ENCODE measurements at regions not wholly inside any gene's neighbourhood (a gene's known extent, or its start where the extent isn't known, plus 50 kb on each side); places are given as distances from the start of the nearest gene placed in this dataset.
A peak's percentile ranks its signal among the peaks of the same experiment; 100 is the strongest.

- DNase-seq, result no peak
- intact Hi-C loops (cut with DNase I), result no loop called here
- H3K9me3 ChIP-seq, result no peaks in the 10 kb centered on the region
- H3K27me3 ChIP-seq, result no peaks in the 10 kb centered on the region
- H3K4me1 ChIP-seq, result no peaks in the 10 kb centered on the region
- H3K4me3 ChIP-seq (replicated peaks in 1 of 3), result no peak overlapping the region
- TF ChIP-seq CTCF (IDR thresholded peaks at IDR 0.05), result no peak
- no peak for TF ChIP-seq POLR2A (IDR thresholded peaks at IDR 0.05)
- no peak overlapping the region for H3K27ac ChIP-seq
- H3K36me3 ChIP-seq, result no peaks in the 10 kb centered on the region
These were observed 84.0 kb downstream of the SST start for GRCh38 chr3:187586226-187586625.

GRCh38 chr3:187572441-187572840 lies 97.8 kb downstream of the SST start:
- no peak for DNase-seq
- WGBS, 2 donors, result 56 to 76% methylated on average over 2 of the region's 2 CpGs
- no peak for TF ChIP-seq CTCF (IDR thresholded peaks at IDR 0.05)
- no peak for TF ChIP-seq POLR2A (IDR thresholded peaks at IDR 0.05)
- intact Hi-C loops (cut with DNase I), result no loop called here
- Histone ChIP-seq H3K27ac (no peak overlapping the region), H3K27me3 (no peaks in the 10 kb centered on the region), H3K9me3 (no peaks in the 10 kb centered on the region), H3K4me3 (replicated peaks in 1 of 3) (no peak overlapping the region), H3K4me1 (peaks cover 11% of the 10 kb centered on the region in 2 donors), H3K36me3 (no peaks in the 10 kb centered on the region)

- TF ChIP-seq CTCF (IDR thresholded peaks at IDR 0.05) (no peak), POLR2A (IDR thresholded peaks at IDR 0.05) (no peak)
- no peaks in the 10 kb centered on the region for H3K9me3 ChIP-seq
- peaks cover 18 to 19% of the 10 kb centered on the region in 2 donors for H3K4me1 ChIP-seq
- 89 to 97% methylated on average over 3 to 4 of the region's 4 CpGs for WGBS, 2 donors
- DNase-seq, result peak in 1 of 2 donors; percentile 44
- H3K36me3 ChIP-seq, result no peaks in the 10 kb centered on the region
- H3K4me3 ChIP-seq (replicated peaks in 1 of 3), result no peak overlapping the region
- H3K27me3 ChIP-seq, result no peaks in the 10 kb centered on the region
- intact Hi-C loops (cut with DNase I), result no loop called here
- no peak overlapping the region for H3K27ac ChIP-seq
These were observed 98.5 kb downstream of the SST start for GRCh38 chr3:187571701-187572100.

GRCh38 chr3:187570776-187571175 lies 99.4 kb downstream of the SST start:
- 86 to 87% methylated on average over 2 of the region's 2 CpGs for WGBS, 2 donors
- no peaks in the 10 kb centered on the region for H3K27me3 ChIP-seq
- no peaks in the 10 kb centered on the region for H3K36me3 ChIP-seq
- TF ChIP-seq POLR2A (IDR thresholded peaks at IDR 0.05) (no peak), CTCF (IDR thresholded peaks at IDR 0.05) (no peak)
- no peak overlapping the region for H3K4me3 ChIP-seq (replicated peaks in 1 of 3)
- H3K9me3 ChIP-seq, result no peaks in the 10 kb centered on the region
- DNase-seq, result no peak
- no peak overlapping the region for H3K27ac ChIP-seq
- intact Hi-C loops (cut with DNase I), result no loop called here
- H3K4me1 ChIP-seq, result peaks cover 22% of the 10 kb centered on the region in 2 donors

- intact Hi-C loops (cut with DNase I), result no loop called here
- no peak for TF ChIP-seq POLR2A (IDR thresholded peaks at IDR 0.05)
- TF ChIP-seq CTCF (IDR thresholded peaks at IDR 0.05), result no peak
- H3K27ac ChIP-seq, result peak overlapping the region in 2 of 3 donors; percentile 38 to 69
- H3K27me3 ChIP-seq, result no peaks in the 10 kb centered on the region
- 78 to 82% methylated on average over 4 of the region's 4 CpGs for WGBS, 2 donors
- no peaks in the 10 kb centered on the region for H3K36me3 ChIP-seq
- no peak for DNase-seq
- H3K9me3 ChIP-seq, result no peaks in the 10 kb centered on the region
- H3K4me3 ChIP-seq (replicated peaks in 1 of 3), result no peak overlapping the region
- peaks cover 22% of the 10 kb centered on the region in 2 donors for H3K4me1 ChIP-seq
These were observed 102.0 kb downstream of the SST start for GRCh38 chr3:187568171-187568570.
